Right ventricle myocardium superior (tissue), 1 donor: ENCODE measurements at regions not wholly inside any gene's neighbourhood (a gene's known extent, or its start where the extent isn't known, plus 50 kb on each side); places are given as distances from the start of the nearest gene placed in this dataset.

Source experiments
- ATAC-seq: fragments of 200-7000 bp; cut with Tn5 transposase; one replicate; pipeline ENCODE4 v1.9.1; 2020; ENCODE audit warnings: mild to moderate bottlenecking; ENCODE audit not compliant: poor library complexity
- DNase-seq: peaks from one replicate; pipeline ENCODE4 v3.0.0-alpha.2; 2020
- intact Hi-C: fragments of 100-400 bp; cut with DNase I; formaldehyde crosslinking; loops from one replicate; pipeline ENCODE4 v1.11.2; 2022
- donor health status: DM: no; HTN: yes; CAD: no; lungs with severe emphysema.

- ATAC-seq (no peak), DNase-seq (no peak)
- intact Hi-C loops: no loop called here
Observed at GRCh38 chr14:101057394-101057793, 153.9 kb upstream of the RTL1 start.

GRCh38 chr14:101058571-101058970 is 155.0 kb upstream of the RTL1 start:
- intact Hi-C loops: no loop called here

GRCh38 chr14:101060171-101060601 is 156.7 kb upstream of the RTL1 start:
- no peak for DNase-seq
- intact Hi-C loops: no loop called here
- ATAC-seq: no peak

More at GRCh38 chr14:101058571-101058970, 155.0 kb upstream of the RTL1 start:
- ATAC-seq (no peak), DNase-seq (no peak)

- intact Hi-C loops: no loop called here
- DNase-seq (peak; percentile 29), ATAC-seq (no peak)
Observed at GRCh38 chr14:101061411-101062064, 158.0 kb upstream of the RTL1 start.

- DNase-seq (peak; percentile 27), ATAC-seq (no peak)
- intact Hi-C loops: no loop called here
Observed at GRCh38 chr14:101062065-101062450, 158.5 kb upstream of the RTL1 start.

GRCh38 chr14:101062601-101063000 is 159.1 kb upstream of the RTL1 start:
- ATAC-seq: no peak
- intact Hi-C loops: no loop called here
- no peak for DNase-seq

- DNase-seq (no peak), ATAC-seq (no peak)
- intact Hi-C loops: no loop called here
Observed at GRCh38 chr14:101063121-101063520, 159.6 kb upstream of the RTL1 start.

- peak; percentile 31 for DNase-seq
- intact Hi-C loops: no loop called here
- no peak for ATAC-seq
Observed at GRCh38 chr14:101064121-101064661, 160.7 kb upstream of the RTL1 start.

- intact Hi-C loops: no loop called here
- ATAC-seq (no peak), DNase-seq (no peak)
Observed at GRCh38 chr14:101064718-101065117, 161.2 kb upstream of the RTL1 start.

- DNase-seq: no peak
- ATAC-seq: no peak
- intact Hi-C loops: no loop called here
Observed at GRCh38 chr14:101065246-101065645, 161.7 kb upstream of the RTL1 start.

- intact Hi-C loops: no loop called here
- DNase-seq (peak; percentile 26), ATAC-seq (no peak)
Observed at GRCh38 chr14:101065696-101066694, 162.5 kb upstream of the RTL1 start.

GRCh38 chr14:101066826-101067510 is 163.4 kb upstream of the RTL1 start:
- DNase-seq (peak; percentile 30), ATAC-seq (no peak)

GRCh38 chr14:101068313-101069227 is 165.0 kb upstream of the RTL1 start:
- intact Hi-C loops: no loop called here
- peak; percentile 27 for DNase-seq
- no peak for ATAC-seq

More at GRCh38 chr14:101066826-101067510, 163.4 kb upstream of the RTL1 start:
- intact Hi-C loops: no loop called here

GRCh38 chr14:101069228-101069549 is 165.7 kb upstream of the RTL1 start:
- intact Hi-C loops: no loop called here
- no peak for ATAC-seq

GRCh38 chr14:101069666-101070362 is 166.3 kb upstream of the RTL1 start:
- ATAC-seq (no peak), DNase-seq (no peak)
- intact Hi-C loops: no loop called here

More at GRCh38 chr14:101069228-101069549, 165.7 kb upstream of the RTL1 start:
- no peak for DNase-seq

GRCh38 chr14:101070540-101071492 is 167.3 kb upstream of the RTL1 start:
- DNase-seq (no peak), ATAC-seq (no peak)
- intact Hi-C loops: no loop called here
